ENCODE measurements at regions not wholly inside any gene's neighbourhood (a gene's known extent, or its start where the extent isn't known, plus 50 kb on each side); places are given as distances from the start of the nearest gene placed in this dataset.

- no peak for TF ChIP-seq CTCF (IDR thresholded peaks at IDR 0.05; ENCODE audit: borderline replicate concordance, extremely low read depth, low read length, poor library complexity, severe bottlenecking)
- no peak for TF ChIP-seq EZH2 (IDR thresholded peaks at IDR 0.05; ENCODE audit: borderline replicate concordance, low read depth, low read length, severe bottlenecking)
Observed at GRCh38 chr3:104514371-104514770, 852.3 kb upstream of the ALCAM start.
